Left cardiac atrium (tissue), 4 donors: ENCODE measurements at regions not wholly inside any gene's neighbourhood (a gene's known extent, or its start where the extent isn't known, plus 50 kb on each side); places are given as distances from the start of the nearest gene placed in this dataset.
"Not testable (repeated sequence)": the region's sequence is repeated elsewhere in the genome, so short reads cannot be mapped to it uniquely, and the experiment has no call there.

Source experiments
- ATAC-seq, 2 donors: fragments of 200-7000 bp; cut with Tn5 transposase; one replicate each; pipeline ENCODE4 v1.9.1; 2020; ENCODE audit warnings: mild to moderate bottlenecking in 2 of 2, moderate library complexity in 2 of 2
- DNase-seq: peaks from one replicate; pipeline ENCODE4 v3.0.0-alpha.2; 2020
- intact Hi-C, 2 donors: fragments of 100-400 bp; cut with DNase I; formaldehyde crosslinking; loops; one replicate each; pipeline versions ENCODE4 v1.14.1 to v1.15.1; 2022 to 2023
- donor health status: DM: no; HTN: yes; CAD: no.
- donor health status: DM: no; HTN: yes; CAD: no; lungs with severe emphysema.
- donor health status: DM: yes; HTN: yes; CAD: no.
- donor health status: Dilated cardiomyopathy.

DNA sequence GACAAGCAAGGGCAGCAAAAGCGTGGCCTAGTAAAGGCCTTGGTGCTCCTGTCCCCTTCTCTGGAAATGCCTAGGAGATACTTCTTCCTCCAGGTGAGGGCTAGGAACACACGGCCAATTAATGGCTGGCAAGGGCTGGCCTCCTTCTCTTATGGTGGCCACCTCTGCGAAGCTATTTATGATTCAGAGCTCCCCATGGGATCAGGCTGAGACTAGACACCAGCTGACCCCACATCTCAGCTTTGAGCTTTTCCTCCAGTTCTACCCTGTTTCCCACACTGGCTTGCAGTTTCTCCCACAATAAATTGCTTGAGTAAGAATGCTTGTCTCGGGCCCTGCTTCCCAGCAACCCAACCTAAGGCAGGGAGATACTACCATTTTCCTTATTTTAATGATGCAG, 53.7 kb downstream of the CAMK2N1 start:
- intact Hi-C loops, result no loop called here
- ATAC-seq (no peak), DNase-seq (no peak)

GRCh38 chr1:20431176-20431460, 54.9 kb downstream of the CAMK2N1 start:
- intact Hi-C loops, result no loop called here

GRCh38 chr1:20430355-20431175, 55.4 kb downstream of the CAMK2N1 start:
- peak; percentile 41 for DNase-seq
- intact Hi-C loops, result no loop called here
- peak; percentile 49 to 50 for ATAC-seq

More at GRCh38 chr1:20431176-20431460, 54.9 kb downstream of the CAMK2N1 start:
- DNase-seq (no peak), ATAC-seq (no peak)

DNA sequence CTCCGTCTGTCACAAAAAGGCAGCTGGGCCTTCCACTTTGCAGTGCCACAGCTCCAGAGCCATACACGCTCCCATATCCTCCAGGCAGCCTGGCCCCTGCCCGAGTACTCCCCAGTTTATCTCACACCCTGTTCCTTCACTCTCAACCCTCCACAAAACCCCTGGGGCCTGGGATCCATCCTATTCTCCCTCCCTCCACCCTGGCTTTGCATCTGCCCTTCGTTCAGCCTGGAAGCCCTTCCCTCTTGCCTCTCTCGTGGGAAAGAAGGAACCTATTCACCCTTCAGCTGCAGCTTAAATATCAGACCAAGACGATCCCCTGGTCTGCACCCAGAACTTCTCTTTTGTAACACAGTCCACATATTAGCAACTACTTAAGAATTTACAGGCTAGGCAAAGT, 56.7 kb downstream of the CAMK2N1 start:
- DNase-seq (no peak), ATAC-seq (peak in 1 of 2 donors; percentile 38)
- intact Hi-C loops, result loop anchor here in 1 of 2 donors (5.0 kb wide), 1 partner anchor 217 kb away; no protein-coding TSS in a partner anchor

GRCh38 chr1:20428841-20429240, 57.2 kb downstream of the CAMK2N1 start:
- DNase-seq, result no peak
- ATAC-seq, result no peak
- intact Hi-C loops, result loop anchor here in 1 of 2 donors (5.0 kb wide), 1 partner anchor 217 kb away; no protein-coding TSS in a partner anchor

DNA sequence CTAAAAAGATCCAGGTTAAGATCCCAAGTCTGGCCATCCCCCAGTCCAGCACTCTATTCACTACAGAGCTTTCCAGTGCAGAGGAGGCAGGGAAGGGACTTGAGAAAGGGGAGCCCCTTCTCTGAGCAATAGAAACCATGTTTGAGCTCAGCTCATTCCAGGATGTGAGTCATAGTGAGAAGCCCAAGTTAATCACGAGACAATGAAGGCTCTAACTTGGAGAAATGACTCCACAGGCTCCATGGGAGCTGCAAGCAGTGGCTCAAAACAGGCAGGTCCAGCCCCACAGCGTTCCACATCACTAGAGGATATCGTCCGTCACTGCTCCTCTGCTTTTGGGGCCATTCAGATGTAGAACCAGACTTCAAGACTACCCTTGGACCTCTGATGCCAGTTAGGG, 59.1 kb downstream of the CAMK2N1 start:
- intact Hi-C loops, result loop anchor here in 1 of 2 donors (5.0 kb wide), 1 partner anchor 215 kb away; no protein-coding TSS in a partner anchor
- ATAC-seq (no peak), DNase-seq (no peak)

DNA sequence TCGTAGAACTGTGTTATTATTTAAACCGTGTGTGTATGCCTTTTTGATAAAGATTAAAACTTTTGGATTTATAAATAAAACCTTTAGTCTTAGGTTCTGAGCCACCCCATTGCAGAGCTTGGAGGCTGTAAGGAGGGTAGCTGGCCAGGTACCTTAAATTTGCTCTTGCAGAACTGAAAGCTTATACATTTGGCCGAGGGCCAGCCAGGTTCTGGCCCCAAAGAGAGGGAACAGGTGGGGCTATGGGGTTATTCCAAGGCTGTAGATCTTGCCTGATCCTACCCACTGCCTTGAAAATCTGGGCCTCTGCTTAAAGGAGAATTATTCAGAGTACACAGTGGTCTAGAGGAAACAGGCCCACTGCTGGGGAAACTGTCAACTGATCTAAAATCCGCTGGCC, 59.6 kb downstream of the CAMK2N1 start:
- DNase-seq, result no peak
- no peak for ATAC-seq
- intact Hi-C loops, result loop anchor here in 1 of 2 donors (5.0 kb wide), 1 partner anchor 214 kb away; no protein-coding TSS in a partner anchor

DNA sequence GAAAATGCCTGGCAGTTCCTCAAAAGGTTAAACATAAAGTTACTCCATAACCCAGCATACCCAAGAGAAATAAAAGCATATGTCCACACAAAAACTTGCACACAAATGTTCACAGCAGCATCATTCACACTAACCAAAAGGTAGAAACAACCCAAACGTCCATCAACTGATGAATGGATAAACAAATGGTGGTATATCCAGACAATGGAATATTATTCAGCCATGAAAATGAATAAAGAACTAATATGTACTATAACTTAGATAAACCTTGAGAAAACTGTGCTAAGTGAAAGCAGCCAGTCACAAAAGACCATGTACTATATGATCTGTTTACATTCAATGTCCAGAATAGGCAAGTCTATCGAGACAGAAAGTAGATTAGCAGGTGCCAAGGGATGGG, 60.4 kb downstream of the CAMK2N1 start:
- intact Hi-C loops, result loop anchor here in 1 of 2 donors (5.0 kb wide), 1 partner anchor 213 kb away; no protein-coding TSS in a partner anchor
- no peak for ATAC-seq
- no peak for DNase-seq

DNA sequence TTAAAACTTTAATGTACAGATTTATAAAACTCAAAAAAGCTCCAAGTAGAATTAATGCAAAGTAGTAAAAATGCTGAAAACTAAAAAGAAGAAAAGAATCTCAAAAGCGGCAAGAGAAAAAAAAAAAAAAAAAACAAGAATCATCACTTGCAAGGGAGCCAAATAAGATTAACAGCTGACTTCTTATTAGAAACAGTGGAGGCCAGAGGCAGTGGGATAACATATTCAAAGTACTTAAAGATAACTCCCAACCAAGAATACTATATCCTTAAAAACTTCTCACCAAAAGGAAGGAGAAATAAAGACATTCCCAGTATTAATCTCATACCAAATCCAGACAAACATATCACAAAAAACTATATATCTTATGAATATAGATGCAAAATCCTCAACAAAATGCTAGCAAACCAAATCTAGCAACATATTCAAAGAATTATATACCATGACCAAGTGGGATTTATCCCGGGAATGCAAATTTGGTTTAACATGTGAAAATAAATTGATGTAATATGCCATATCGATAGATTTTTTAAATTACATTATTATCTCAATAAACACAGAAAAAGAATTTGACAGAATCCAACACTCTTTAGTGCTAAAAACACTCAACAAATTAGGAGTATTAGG, 62.7 kb downstream of the CAMK2N1 start:
- no peak for ATAC-seq
- intact Hi-C loops, result no loop called here
- DNase-seq, result no peak

- ATAC-seq (no peak), DNase-seq (no peak)
- intact Hi-C loops, result no loop called here
Measured at GRCh38 chr1:20421441-20421840, 64.6 kb downstream of the CAMK2N1 start.

DNA sequence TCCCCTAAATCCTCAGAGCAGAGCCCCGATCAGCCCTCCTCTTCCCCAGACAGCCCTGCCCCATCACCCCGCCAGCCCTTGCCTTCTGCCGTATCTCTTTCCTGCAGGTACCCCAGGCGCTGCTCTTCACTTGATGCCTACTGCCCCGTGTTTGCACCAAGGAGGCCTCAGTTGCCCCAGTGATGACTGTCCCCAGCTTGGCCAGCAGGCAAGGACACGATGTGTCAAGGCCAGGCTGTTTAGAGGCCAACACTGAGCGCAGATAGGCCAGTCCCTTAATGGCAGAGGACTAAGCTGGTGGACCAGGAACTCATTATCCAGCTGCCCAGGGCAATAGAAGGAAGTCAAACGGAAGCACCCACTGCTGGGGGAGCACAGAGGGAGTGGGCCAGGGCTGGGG, 68.4 kb downstream of the CAMK2N1 start:
- intact Hi-C loops, result no loop called here
- no peak for ATAC-seq
- DNase-seq, result no peak

DNA sequence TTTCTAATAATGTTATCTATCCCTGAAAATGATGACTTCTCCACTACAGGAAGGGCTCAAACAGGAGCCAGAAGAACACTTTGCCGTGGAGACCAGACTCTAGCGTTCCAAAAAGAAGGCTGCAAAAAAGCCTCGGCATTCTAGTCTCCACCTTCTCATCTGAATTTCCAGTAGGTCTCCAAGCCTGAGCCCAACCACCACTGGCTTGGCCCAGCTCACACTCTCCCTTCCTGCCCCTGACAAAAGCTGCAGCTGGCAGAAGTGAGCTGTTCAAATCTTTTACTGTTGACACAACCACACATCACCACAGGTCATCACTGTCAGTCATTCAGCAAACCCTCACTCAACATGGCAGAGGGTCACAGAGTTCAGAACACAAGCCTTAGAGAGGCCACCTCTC, 69.3 kb downstream of the CAMK2N1 start:
- ATAC-seq, result no peak
- no peak for DNase-seq
- intact Hi-C loops, result no loop called here

- ATAC-seq, result no peak
- intact Hi-C loops, result no loop called here
Measured at GRCh38 chr1:20413776-20414140, 72.3 kb downstream of the CAMK2N1 start.

GRCh38 chr1:20413136-20413775, 72.8 kb downstream of the CAMK2N1 start:
- DNase-seq (no peak), ATAC-seq (no peak)
- intact Hi-C loops, result no loop called here

More at GRCh38 chr1:20413776-20414140, 72.3 kb downstream of the CAMK2N1 start:
- no peak for DNase-seq

GRCh38 chr1:20411196-20411980, 74.6 kb downstream of the CAMK2N1 start:
- intact Hi-C loops, result no loop called here
- peak; percentile 33 for DNase-seq
- ATAC-seq, result peak in 1 of 2 donors; percentile 85

DNA sequence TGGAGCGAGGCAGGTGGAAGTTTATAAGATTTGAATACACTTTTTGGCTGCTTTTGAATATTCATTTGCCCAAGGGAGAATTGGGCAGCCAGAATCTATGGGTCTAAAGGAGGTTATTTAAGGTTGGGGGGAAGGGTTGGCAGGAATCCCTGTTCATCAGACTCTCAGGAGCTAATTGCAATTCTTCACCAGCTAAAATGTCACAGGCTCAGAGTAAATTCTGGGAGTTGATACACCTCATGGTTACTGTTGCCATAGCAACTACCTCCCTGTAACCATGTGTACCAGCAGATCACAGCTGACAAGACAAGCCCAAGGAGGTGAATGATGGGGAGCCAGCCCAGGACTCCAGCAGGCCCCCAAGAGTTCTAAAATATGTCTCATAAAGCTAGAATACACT, 75.5 kb downstream of the CAMK2N1 start:
- DNase-seq (no peak), ATAC-seq (no peak)
- intact Hi-C loops, result no loop called here

DNA sequence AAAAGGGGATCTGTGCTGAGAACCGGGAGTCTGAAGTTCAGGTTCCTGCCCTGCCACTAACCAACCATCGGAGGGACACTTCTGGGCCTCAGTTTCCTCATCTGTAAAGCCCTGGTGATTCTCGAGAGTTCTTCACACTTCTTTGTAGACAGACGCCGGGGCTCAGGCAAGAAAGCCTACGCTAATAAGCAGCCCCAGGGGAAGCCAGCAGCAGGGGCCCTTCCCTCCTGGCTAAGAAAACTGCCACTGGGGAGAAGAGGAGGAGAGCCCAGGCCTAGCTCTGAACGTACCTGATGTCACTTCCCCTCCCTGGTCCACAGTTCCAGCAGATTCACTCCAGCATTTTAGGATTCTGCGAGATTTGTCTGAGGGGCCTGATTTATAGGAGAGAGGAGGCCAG, 76.0 kb downstream of the CAMK2N1 start:
- ATAC-seq (no peak), DNase-seq (no peak)
- intact Hi-C loops, result no loop called here

- ATAC-seq (no peak), DNase-seq (no peak)
- intact Hi-C loops, result no loop called here
Measured at GRCh38 chr1:20409012-20409411, 77.0 kb downstream of the CAMK2N1 start.

GRCh38 chr1:20408133-20408650, 77.8 kb downstream of the CAMK2N1 start:
- intact Hi-C loops, DNase-seq, ATAC-seq: not testable (repeated sequence)
